MM.1S (cell line): ENCODE measurements at regions not wholly inside any gene's neighbourhood (a gene's known extent, or its start where the extent isn't known, plus 50 kb on each side); places are given as distances from the start of the nearest gene placed in this dataset.

ENCODE experiments used
- CTCF ChIP-seq: fragments of 300-600 bp; sonication (generic); IDR thresholded peaks from 2 replicates; pipeline ENCODE4 v1.5.1; 2016; ENCODE audit warnings: antibody characterized with exemption, low read length, mixed read lengths
- EZH2 ChIP-seq: fragments of 300-600 bp; sonication (generic); optimal IDR thresholded peaks from 2 replicates; pipeline ENCODE3; 2017; ENCODE audit warnings: low read depth, mild to moderate bottlenecking, antibody characterized with exemption, low read length, mixed read lengths
- EZH2phosphoT487 ChIP-seq: fragments of 300-600 bp; sonication (generic); IDR thresholded peaks from 2 replicates; pipeline ENCODE4 v1.6.1; 2018; ENCODE audit warnings: antibody characterized with exemption, low read length

- no peak for TF ChIP-seq EZH2phosphoT487
- TF ChIP-seq CTCF, result no peak
- TF ChIP-seq EZH2, result no peak
Observed at GRCh38 chr6:125485757-125486156, 184.0 kb upstream of the HDDC2 start.
